IPS DF 4.7 (cell line): ENCODE measurements at regions not wholly inside any gene's neighbourhood (a gene's known extent, or its start where the extent isn't known, plus 50 kb on each side); places are given as distances from the start of the nearest gene placed in this dataset.

Experiments
- DNase-seq: peaks from one replicate; pipeline ENCODE4 v3.0.0-alpha.2; 2013; ENCODE audit warnings: low spot score; ENCODE audit errors: extremely low read depth

DNA sequence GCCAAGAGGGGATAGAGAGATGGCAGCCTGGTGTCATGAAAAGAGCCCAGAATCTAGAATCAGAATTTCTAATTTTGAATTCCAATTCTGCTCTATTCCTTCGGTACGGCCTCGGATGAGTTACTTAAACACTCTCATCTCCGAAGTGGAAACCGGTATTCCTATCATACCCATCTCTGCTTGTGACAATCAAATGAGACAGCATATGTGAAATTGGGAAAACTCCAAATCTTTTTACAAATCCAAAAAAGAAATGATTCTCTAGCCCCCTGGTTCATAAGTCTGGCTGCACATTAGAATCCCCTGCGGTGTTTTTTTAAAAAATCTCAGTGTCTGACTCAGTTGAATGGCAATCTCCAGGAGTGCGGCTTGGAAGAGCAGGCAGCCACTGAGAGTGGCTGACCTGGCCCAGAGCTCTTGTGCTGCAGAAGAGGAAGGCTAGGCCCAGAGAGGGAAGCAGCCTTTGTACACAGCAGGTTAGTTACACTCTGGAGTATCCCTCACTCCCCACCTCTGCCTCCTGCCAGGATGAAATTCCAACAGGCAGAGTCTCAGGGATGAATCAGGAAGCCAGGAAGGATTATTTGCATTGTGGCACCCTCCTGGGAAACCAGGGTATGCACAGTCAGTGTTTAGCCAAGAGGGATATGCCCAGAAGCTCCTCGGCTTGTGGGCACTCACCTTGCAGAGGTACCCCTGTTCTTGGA lies 93.6 kb upstream of the ISX start:
- DNase-seq: no peak

DNA sequence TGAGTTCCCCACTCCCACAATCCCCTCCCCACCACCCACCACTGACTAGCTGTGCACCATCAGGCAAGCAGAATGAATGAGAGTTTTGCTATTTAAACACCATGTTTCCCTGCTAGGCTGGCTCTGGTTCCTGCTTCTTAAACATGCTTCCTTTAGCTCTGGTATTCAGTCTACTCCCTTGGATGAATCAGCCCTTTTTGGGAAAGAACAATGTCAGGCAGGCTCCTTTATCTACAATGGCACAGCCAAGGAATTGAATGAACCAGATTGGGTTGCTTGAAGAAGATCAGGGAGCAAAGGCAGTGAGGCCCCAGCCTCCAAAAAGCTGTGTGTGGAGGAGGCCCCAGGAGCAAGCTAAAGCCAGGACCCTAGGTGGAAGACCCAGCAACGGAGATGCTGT lies 92.9 kb upstream of the ISX start:
- DNase-seq: no peak

DNA sequence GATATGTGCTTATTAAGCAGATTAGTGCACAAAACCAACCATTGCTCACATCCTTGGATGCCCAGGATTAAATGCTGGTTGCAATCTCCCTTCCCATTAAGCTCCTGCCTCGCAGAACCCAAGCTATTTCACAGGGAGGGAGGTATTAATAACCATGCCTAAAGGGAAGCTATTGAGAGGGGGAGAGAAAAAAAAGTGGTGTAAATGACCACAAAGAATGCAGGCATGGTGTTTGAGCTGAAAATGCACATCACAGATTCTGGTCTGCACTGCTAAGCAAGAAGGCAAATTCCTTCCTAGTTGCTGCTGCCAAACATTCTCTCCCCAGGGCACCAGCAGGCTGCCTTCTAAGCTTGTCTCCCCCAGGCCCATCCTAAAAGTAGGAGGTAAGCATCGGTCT lies 92.0 kb upstream of the ISX start:
- DNase-seq: no peak

DNA sequence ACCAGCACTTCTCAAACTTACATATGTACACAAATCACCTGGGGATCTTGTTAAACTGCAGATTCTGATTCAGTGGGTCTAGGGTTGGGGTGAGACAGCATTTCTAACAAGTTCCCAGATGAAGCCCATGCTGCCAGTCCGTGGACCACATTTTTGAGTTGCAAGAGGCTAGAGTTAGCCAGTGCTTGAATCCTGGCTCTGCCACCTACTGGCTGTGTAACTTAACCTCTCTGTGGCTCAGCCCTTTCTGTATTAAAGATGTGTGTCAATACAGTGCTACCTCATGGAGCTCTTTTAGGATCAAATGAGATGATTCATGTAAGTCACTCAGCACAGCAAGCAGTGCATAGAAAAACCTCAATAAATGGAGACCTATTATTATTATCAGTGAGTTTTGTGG lies 90.2 kb upstream of the ISX start:
- DNase-seq: no peak

DNA sequence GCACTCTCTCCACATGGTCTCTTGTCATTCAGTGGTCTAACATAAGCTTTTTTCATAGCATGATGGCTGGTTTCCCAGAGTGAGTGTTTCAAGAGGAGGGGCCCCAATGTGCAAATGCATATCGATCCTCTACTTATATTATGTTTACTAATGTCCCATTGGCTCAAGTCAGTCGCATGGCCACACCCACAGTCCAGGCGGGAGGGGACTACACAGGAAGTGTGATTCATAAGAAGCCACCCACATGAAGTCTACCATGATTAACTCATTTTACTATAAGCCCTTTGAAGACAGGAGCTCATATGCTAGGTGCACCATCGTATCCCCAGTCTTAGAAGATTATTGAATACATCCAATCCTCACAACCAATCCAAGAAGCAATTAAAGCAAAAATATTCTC lies 89.5 kb upstream of the ISX start:
- DNase-seq: no peak

DNA sequence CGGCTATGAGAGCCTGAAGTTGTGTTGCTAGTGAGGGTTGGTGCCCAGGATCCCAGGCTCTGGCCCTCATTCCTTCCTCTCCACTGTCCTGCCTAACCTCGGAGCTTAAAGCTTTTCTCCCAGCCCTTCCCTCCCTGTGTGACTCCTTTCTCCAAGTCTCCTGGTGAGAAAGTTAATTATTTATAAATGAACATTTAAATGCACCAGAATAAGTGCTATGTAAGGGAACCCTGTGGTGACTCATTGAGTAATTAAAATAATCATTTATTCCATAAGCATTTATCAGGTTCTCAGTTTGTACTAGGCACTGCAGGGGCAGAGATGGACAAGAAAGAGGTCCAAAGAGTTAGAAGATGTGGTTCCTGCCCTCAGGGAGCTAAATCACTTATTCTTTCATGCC lies 89.1 kb upstream of the ISX start:
- no peak for DNase-seq

DNA sequence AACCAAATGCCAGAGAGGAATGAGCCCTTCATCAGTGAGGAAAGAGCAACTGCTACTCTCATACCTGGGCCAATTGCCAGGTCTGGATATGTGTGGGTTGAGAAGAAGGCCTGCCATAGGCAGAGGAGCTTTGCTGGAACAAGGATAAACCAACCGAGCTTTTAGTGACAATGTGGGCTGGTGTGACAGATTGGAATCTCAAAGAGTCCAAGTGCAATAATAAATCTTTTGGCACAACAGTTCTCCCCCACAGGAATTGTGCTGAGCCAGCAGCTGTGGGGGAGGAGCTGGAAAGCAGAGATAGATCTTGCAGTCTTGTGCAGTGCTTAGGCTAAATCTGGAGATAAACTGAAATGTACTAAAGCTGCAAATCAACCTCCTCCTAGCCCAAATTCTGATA lies 79.4 kb upstream of the ISX start:
- DNase-seq: no peak

DNA sequence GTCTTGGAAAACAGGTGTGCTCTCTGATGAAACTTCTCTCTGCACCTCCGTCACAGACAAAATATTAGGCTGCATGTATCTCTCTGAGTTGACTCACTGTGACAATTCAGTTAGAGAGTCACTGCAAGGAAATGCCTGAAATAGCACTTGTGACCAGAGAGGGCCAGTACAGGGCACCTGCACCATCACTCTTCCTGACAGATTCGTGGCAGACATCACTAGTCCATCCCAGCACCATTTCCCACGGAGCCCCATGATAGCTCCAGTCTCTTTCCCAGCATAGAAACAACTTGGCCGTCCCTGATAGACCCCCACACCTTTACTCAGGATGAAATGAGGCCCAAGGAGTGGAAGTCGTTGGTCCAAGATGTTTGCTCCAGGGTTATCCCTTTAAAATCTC lies 73.3 kb upstream of the ISX start:
- DNase-seq: no peak

DNA sequence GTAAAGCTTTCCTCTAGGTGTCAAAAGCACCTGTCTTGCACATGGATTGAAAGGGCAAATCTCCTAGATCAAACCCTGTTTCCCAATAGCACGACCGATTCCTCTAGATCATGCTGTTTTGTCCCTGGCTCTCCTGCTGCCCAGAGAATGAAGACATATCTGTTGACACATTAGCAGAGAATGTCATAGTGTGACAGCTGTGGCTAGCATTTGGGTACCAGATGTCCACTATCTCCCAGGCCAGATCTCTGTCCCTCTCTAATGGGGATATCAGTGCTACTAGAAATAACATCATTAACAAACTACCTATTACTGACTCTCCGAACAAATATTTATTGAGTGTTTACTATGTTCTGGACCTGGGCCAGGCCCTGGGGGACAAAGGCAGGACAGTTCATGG lies 72.4 kb upstream of the ISX start:
- no peak for DNase-seq

DNA sequence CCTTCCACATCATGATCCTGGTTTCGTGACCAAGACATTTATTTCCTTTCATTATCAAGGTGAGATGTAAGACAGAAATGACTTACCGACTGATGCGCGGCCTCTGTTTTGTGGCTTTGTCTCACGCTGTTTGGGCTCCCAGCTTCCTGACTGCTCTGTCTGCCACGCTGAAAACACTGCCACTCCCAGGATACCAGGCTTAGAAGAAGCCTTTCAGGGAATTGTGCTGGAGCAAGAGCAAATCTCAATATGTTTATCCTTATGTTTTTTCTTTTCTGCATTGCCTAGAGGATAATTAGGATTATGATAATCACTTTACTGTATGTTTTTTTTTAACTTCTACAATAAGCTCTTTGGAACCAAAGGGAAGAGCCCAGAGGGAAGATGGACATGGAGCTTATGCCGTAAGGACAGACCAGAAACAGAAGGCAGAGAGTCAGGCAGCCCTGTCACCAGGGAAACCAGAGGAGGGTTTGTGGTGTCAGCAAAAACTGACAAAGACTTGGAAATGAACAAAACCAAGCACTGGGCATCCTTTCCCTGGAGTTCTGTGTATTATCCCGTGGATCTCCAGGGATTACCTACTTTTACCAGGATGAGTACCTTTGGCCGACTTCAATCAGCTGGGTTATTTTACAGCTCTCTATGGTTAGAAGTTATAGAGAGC lies 68.2 kb upstream of the ISX start:
- DNase-seq: no peak

DNA sequence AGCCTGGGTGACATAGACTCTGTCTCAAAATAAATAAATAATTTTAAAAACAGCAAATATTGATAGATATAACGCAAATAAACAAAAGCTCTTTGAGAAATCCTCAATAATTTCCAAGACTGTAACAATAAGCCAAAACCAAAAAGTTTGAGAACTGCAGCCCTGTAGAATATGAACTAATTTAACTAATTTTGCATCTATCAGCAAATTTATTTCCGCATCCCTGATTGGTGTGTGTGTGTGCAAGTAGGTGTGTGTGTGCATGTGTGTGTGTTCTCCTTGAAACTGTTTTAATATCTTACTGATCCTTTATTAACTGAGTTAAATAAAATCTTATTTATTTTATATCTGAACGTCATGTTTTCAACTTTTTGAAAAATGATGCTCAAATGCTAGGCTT lies 67.0 kb upstream of the ISX start:
- DNase-seq: no peak

DNA sequence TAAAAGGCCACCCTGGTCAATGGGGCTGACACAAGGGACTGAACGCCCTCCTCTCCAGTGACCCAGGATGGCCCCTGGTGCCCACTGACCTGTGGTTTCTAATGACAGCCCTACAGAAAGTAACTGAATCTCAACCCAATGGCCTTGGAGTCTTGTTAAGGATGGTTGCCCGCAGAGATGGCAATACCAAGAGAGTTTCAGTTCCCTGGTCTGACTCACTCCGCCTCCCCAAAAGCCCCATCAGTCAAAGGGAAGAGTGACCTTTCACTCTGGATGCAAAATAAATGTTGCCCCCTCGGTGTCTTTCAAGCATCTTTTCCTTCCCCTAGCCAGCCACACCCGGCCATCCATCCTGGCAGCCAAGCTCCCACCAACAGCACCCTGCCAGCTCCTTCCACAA lies 57.7 kb upstream of the ISX start:
- no peak for DNase-seq

DNA sequence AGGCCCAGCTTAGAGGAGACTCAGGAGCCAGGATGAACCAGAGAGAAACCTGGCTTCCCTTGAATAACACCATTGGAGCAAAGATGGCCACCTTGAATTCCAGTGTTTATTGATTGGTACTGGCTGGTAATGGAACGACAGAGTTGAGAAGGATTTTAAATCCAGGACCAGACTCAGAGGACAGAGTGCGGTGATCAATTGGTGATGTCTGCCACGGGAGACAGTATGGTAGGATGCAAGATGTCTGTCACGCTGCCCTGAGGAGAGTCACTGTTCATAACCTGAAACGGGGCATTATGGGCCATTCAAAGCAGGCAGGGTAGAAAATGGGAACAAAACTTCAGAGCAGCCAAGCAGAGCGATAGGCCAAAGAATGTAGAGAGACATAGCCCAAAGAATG lies 55.4 kb upstream of the ISX start:
- no peak for DNase-seq

DNA sequence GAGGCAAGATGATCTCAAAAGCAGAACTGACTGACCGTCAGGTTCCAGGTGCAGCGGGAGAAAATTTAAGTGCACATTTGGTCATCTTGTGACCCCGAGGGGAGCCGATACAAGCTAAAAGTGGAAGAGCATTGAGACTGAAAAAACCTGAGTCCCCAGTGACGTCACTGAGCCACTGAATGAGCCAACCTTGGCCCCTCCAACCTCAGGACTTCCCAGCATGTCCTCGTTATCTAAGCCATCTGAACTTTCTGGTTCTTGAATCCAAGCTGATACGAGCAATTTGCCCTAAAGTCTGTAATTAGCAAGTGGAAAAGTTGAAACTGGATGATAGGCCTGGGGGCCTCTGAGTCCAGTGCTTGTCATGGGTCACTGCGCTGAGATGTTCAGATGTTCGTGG lies 51.1 kb upstream of the ISX start:
- DNase-seq: no peak
